Gastrocnemius medialis (tissue), 4 donors: ENCODE measurements at regions not wholly inside any gene's neighbourhood (a gene's known extent, or its start where the extent isn't known, plus 50 kb on each side); places are given as distances from the start of the nearest gene placed in this dataset.

Experiments
- CTCF ChIP-seq, 5 experiments: fragments of 450-650 bp in 3 of 5; fragments of 200-600 bp in 2 of 5; sonication (generic) in 2 of 5; IDR thresholded peaks in 4 of 5; conservative IDR thresholded peaks in 1 of 5; 1 replicate in 4 of 5; 2 replicates in 1 of 5; pipeline ENCODE4 v1.5.1; 2016 to 2019; ENCODE audit warnings: antibody characterized with exemption in 5 of 5, mild to moderate bottlenecking in 3 of 5, moderate library complexity in 3 of 5
- POLR2A ChIP-seq, 2 donors: fragments of 450-650 bp; IDR thresholded peaks; one replicate each; pipeline ENCODE4 v1.6.1; 2017; ENCODE audit warnings: antibody characterized with exemption in 2 of 2, mild to moderate bottlenecking in 2 of 2, moderate library complexity in 2 of 2

DNA sequence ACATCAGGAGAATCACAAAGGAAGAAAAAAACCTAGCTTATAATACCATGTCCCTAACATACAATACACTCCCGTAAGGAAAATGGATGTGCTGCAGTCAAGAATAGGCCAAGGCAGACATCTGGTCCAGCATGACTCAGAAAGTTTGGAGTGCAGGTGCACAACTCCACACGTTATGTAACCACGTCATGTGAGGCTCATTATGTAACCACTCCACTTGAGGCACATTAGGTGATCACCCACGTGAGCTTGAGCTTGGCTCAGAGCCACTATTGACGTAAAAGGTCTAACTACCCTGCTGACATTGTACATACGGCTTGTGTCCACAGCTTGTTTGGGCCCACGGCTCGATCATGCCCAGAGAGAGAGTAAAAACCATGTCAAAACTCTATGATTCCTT, 99.8 kb upstream of the C1orf21 start:
- TF ChIP-seq CTCF (IDR thresholded peaks at IDR 0.05 in 4 of 5, conservative IDR thresholded peaks at IDR 0.05 in 1 of 5): no peak
- no peak for TF ChIP-seq POLR2A (IDR thresholded peaks at IDR 0.05)
